Transverse colon (tissue), 4 donors: ENCODE measurements at regions not wholly inside any gene's neighbourhood (a gene's known extent, or its start where the extent isn't known, plus 50 kb on each side); places are given as distances from the start of the nearest gene placed in this dataset.

Experiments
- DNase-seq: peaks from one replicate; pipeline ENCODE4 v3.0.0-alpha.2; 2019
- H3K27ac ChIP-seq, 4 donors: fragments of 200-600 bp; sonication (generic); 2 replicates each; pipeline ENCODE4 v1.5.1; 2016 to 2018; ENCODE audit warnings: inconsistent platforms in 4 of 4
- H3K27me3 ChIP-seq: fragments of 200-600 bp; sonication (generic); 2 replicates; pipeline ENCODE4 v1.5.1; 2017; ENCODE audit warnings: inconsistent platforms
- H3K36me3 ChIP-seq, 4 donors: fragments of 200-600 bp; sonication (generic); 2 replicates each; pipeline ENCODE4 v1.5.1; 2017 to 2019; ENCODE audit warnings: inconsistent platforms in 4 of 4
- H3K4me1 ChIP-seq, 4 donors: fragments of 200-600 bp; sonication (generic); 2 replicates each; pipeline ENCODE4 v1.5.1; 2017 to 2020; ENCODE audit warnings: inconsistent platforms in 4 of 4
- H3K4me3 ChIP-seq, 4 donors: fragments of 200-600 bp; sonication (generic); 1 replicate in 1 of 4; 2 replicates in 3 of 4; pipeline versions ENCODE4 v1.5.1 to v1.6.1; 2017 to 2019; ENCODE audit warnings: inconsistent platforms in 4 of 4
- H3K9me3 ChIP-seq, 2 donors: fragments of 200-600 bp; sonication (generic); 2 replicates each; pipeline ENCODE4 v1.5.1; 2017 to 2019; ENCODE audit warnings: inconsistent platforms in 2 of 2
- EP300 ChIP-seq: sonication (generic); formaldehyde crosslinking; IDR thresholded peaks from one replicate; pipeline ENCODE4 v1.6.1; 2017; ENCODE audit warnings: antibody characterized with exemption, low read depth
- POLR2A ChIP-seq: fragments of 450-650 bp; IDR thresholded peaks from one replicate; pipeline ENCODE4 v1.6.1; 2016; ENCODE audit warnings: antibody characterized with exemption, mild to moderate bottlenecking, moderate library complexity
- POLR2AphosphoS5 ChIP-seq, 3 donors: sonication (generic); formaldehyde crosslinking; IDR thresholded peaks; one replicate each; pipeline ENCODE4 v1.6.1; 2016; ENCODE audit warnings: antibody characterized with exemption in 3 of 3
- WGBS, 2 donors: methylation state at CpG; one replicate each; pipeline ENCODE4 v1.1.5; 2018; ENCODE audit warnings: low coverage in 1 of 2; 5-methylcytosine and 5-hydroxymethylcytosine counted together
- in situ Hi-C, 4 donors: fragments of 200-750 bp; cut with MboI; loops; one replicate each; pipeline versions ENCODE4 v1.15.0 to v1.15.1; 2017; ENCODE audit warnings: low sequenced_read_pairs in 3 of 4, low pct_ligation_motif_present in 1 of 4, low pct_unique_long_range_greater_than_20kb in 1 of 4
- intact Hi-C: fragments of 100-400 bp; cut with DNase I; formaldehyde crosslinking; loops from one replicate; pipeline ENCODE4 v1.15.1; 2023; ENCODE audit warnings: low total_unique reads
- TF ChIP-seq, protein P1 (sequence below), 5 experiments: fragments of 200-600 bp in 3 of 5; fragments of 450-650 bp in 2 of 5; sonication (generic) in 3 of 5; IDR thresholded peaks; 1 replicate in 2 of 5; 2 replicates in 3 of 5; pipeline ENCODE4 v1.5.1; 2016 to 2017; ENCODE audit warnings: antibody characterized with exemption in 5 of 5, inconsistent platforms in 3 of 5, mild to moderate bottlenecking in 2 of 5, moderate library complexity in 1 of 5

DNA sequence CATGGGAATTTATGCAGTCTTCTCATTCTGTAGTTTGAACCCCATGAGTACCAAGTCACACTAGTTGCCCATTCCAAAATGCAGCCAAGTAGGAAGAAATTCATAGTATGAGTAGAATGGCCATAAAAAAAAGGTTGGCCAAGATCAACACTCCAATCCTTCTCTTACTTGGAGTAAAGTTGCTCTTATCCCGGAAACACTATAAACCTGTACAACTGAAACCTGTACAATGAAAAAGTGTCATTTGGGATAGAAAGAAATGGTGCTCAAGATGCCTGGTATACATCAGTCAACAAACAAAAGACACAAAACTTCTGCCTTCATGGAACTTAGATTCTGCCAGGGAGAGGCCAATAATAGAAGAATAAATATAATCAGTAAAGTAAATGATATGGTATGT lies 325.0 kb downstream of the NFIB start:
- H3K27me3 ChIP-seq: no peaks in the 10 kb centered on the region
- DNase-seq: no peak
- no peaks in the 10 kb centered on the region for H3K9me3 ChIP-seq
- no peaks in the 10 kb centered on the region for H3K36me3 ChIP-seq
- WGBS, 2 donors: 3 to 20% methylated on average over 1 of the region's 1 CpG
- intact Hi-C loops: no loop called here
- TF ChIP-seq, protein P1, sequence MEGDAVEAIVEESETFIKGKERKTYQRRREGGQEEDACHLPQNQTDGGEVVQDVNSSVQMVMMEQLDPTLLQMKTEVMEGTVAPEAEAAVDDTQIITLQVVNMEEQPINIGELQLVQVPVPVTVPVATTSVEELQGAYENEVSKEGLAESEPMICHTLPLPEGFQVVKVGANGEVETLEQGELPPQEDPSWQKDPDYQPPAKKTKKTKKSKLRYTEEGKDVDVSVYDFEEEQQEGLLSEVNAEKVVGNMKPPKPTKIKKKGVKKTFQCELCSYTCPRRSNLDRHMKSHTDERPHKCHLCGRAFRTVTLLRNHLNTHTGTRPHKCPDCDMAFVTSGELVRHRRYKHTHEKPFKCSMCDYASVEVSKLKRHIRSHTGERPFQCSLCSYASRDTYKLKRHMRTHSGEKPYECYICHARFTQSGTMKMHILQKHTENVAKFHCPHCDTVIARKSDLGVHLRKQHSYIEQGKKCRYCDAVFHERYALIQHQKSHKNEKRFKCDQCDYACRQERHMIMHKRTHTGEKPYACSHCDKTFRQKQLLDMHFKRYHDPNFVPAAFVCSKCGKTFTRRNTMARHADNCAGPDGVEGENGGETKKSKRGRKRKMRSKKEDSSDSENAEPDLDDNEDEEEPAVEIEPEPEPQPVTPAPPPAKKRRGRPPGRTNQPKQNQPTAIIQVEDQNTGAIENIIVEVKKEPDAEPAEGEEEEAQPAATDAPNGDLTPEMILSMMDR (IDR thresholded peaks at IDR 0.05): no peak
- no peak for TF ChIP-seq EP300
- no peak for TF ChIP-seq POLR2AphosphoS5 (IDR thresholded peaks at IDR 0.05)
- no peak for TF ChIP-seq POLR2A
- H3K4me3 ChIP-seq: no peak overlapping the region
- no peaks in the 10 kb centered on the region for H3K4me1 ChIP-seq
- no peak overlapping the region for H3K27ac ChIP-seq
- in situ Hi-C loops: no loop called here

DNA sequence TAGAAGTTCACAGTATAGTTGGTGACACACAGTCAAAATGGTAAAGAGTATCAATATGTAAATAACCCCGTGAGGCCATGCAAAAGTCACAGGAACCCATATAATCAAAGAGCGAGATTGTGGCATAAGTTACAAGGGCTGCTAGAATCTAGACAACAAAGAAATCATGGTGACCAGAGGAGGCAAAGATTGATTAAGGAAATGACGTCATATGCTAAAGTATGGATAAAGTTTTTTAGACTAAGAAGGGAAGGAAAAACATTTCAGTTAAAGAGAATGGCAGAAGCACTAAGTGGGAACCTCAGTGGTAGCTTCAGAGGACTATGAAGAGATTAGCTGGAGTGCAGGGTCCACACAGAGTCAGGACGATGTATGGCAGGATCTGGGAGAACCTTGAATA lies 330.3 kb downstream of the NFIB start:
- intact Hi-C loops: no loop called here
- DNase-seq: no peak
- Histone ChIP-seq H3K4me3 (no peak overlapping the region), H3K27ac (no peak overlapping the region), H3K4me1 (peaks cover 0 to 4% (median 0%) of the 10 kb centered on the region in 4 donors), H3K27me3 (no peaks in the 10 kb centered on the region), H3K36me3 (no peaks in the 10 kb centered on the region), H3K9me3 (no peaks in the 10 kb centered on the region)
- in situ Hi-C loops: no loop called here
- WGBS, 2 donors: 67 to 88% methylated on average over 4 of the region's 4 CpGs
- TF ChIP-seq EP300 (no peak), POLR2AphosphoS5 (IDR thresholded peaks at IDR 0.05) (no peak)

DNA sequence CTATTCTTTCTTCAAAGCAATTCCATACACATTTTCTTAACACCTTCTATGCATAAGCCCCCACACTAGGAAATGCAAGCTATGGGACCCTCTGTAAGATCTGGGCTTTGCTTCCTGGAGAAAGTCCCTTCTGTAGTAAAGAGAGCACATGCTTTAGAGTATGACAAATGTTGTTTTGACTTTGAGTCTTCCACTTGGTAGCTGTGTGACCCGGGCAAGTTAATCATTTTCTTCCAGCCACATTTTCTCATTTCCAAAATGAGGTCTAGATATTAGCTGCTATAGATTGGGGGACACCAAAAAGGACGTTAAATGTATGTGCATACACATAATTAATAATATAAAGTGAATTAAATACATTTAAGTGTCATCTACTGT lies 334.0 kb downstream of the NFIB start:
- Histone ChIP-seq H3K27me3 (no peaks in the 10 kb centered on the region), H3K4me1 (peaks cover 0 to 4% (median 0%) of the 10 kb centered on the region in 4 donors), H3K9me3 (no peaks in the 10 kb centered on the region), H3K36me3 (no peaks in the 10 kb centered on the region), H3K4me3 (no peak overlapping the region), H3K27ac (no peak overlapping the region)
- 13 to 55% methylated on average over 2 of the region's 2 CpGs for WGBS, 2 donors
- intact Hi-C loops (no loop called here), in situ Hi-C loops (no loop called here)
- DNase-seq: no peak
- TF ChIP-seq EP300: no peak
- TF ChIP-seq POLR2AphosphoS5 (IDR thresholded peaks at IDR 0.05): no peak
- TF ChIP-seq POLR2A: no peak
- TF ChIP-seq, protein P1 (IDR thresholded peaks at IDR 0.05): no peak

DNA sequence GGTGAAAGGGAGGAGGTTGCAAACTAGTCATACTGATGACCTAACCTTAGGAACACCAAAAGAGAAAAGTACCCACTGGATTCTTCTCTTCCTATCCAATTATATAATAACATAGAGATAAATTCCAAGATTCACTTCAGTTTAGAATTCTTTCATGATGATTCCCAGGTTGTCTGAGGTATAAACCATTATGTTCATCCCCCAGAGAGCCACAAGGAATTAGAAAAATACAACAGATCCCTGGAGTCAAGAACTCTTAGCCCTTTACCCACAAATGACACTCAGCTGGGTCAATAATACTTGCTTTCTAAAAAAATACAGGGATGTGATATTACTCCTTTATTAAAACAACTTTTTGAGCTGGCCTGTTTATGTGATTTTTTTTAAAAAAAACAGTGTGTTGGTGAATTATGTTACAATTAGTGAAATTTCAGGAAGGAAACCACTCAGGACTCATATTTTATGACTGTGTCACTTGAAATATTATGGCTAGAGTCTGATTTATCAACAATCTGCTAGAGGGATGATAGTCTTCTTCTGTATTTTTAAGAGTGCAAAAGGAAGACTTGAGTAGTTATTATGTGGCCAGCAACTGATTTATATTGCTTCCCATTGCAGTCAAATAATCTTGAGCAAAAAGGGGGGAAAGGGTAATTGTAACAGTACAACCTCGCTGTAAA lies 338.2 kb downstream of the NFIB start:
- TF ChIP-seq EP300 (no peak), POLR2AphosphoS5 (IDR thresholded peaks at IDR 0.05) (no peak), POLR2A (no peak)
- TF ChIP-seq, protein P1 (IDR thresholded peaks at IDR 0.05): no peak
- WGBS, 2 donors: 71 to 89% methylated on average over 1 of the region's 1 CpG
- H3K36me3 ChIP-seq: no peaks in the 10 kb centered on the region
- no peaks in the 10 kb centered on the region for H3K9me3 ChIP-seq
- no peaks in the 10 kb centered on the region for H3K27me3 ChIP-seq
- H3K27ac ChIP-seq: no peak overlapping the region
- peaks cover 0 to 8% (median 0%) of the 10 kb centered on the region in 4 donors for H3K4me1 ChIP-seq
- no peak for DNase-seq
- H3K4me3 ChIP-seq: no peak overlapping the region
- intact Hi-C loops: no loop called here
- in situ Hi-C loops: no loop called here

DNA sequence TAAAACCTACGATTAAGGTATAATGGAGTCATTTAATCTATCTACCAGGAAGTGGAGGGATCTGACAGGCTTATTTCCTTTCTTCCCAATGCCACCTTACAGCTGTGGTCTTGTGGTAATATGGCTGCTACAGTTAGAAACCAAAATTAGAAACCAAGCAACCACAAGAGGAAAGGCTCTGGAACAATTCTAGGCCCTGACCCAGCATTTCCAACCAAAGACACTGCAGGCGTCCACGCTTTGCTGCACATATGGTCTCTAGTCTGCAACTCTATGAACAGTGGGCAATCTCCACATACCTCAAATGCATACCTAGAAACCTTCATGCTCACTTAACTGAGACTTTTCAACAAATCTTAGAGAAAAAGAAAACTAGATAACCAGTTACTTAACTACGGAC lies 339.1 kb downstream of the NFIB start:
- TF ChIP-seq POLR2AphosphoS5 (IDR thresholded peaks at IDR 0.05) (no peak), POLR2A (no peak), EP300 (no peak)
- TF ChIP-seq, protein P1 (IDR thresholded peaks at IDR 0.05): no peak

More for the DNA sequence above, 339.1 kb downstream of the NFIB start:
- WGBS, 2 donors: 79 to 81% methylated on average over 2 to 4 of the region's 4 CpGs
- H3K27ac ChIP-seq: no peak overlapping the region
- no peaks in the 10 kb centered on the region for H3K36me3 ChIP-seq
- in situ Hi-C loops: no loop called here
- intact Hi-C loops: no loop called here
- no peaks in the 10 kb centered on the region for H3K9me3 ChIP-seq
- peaks cover 0 to 6% (median 0%) of the 10 kb centered on the region in 4 donors for H3K4me1 ChIP-seq
- H3K27me3 ChIP-seq: no peaks in the 10 kb centered on the region
- no peak overlapping the region for H3K4me3 ChIP-seq
- DNase-seq: no peak
